ACHN (cell line): ENCODE measurements at regions not wholly inside any gene's neighbourhood (a gene's known extent, or its start where the extent isn't known, plus 50 kb on each side); places are given as distances from the start of the nearest gene placed in this dataset.
"Not testable (repeated sequence)": the region's sequence is repeated elsewhere in the genome, so short reads cannot be mapped to it uniquely, and the experiment has no call there.

ENCODE experiments used
- DNase-seq: peaks from one replicate; pipeline ENCODE4 v3.0.0-alpha.2; 2015
- in situ Hi-C: cut with HindIII; loops from 2 replicates; pipeline ENCODE4 v1.10.0; 2017; ENCODE audit warnings: low sequenced_read_pairs, low pct_ligation_motif_present, low pct_unique_long_range_greater_than_20kb

DNA sequence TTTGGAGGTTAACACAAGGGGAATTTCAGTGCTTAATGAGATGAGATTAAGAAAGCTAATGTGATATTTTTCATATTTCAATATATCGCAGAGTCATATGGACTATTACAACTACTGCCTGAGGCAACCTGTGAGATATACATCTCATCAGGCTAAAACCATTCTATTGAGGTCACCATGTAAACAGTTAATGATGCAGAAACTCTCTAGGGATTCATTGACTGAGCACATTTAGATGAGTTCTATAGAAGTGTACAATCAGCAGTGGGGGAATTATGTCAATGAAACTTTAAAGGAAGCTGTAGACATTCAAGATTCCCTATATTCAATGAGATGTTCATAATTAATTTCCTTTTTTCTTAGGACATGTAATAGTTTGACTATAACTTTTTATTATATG, 687.4 kb upstream of the SYT4 start:
- in situ Hi-C loops, result no loop called here
- no peak for DNase-seq

DNA sequence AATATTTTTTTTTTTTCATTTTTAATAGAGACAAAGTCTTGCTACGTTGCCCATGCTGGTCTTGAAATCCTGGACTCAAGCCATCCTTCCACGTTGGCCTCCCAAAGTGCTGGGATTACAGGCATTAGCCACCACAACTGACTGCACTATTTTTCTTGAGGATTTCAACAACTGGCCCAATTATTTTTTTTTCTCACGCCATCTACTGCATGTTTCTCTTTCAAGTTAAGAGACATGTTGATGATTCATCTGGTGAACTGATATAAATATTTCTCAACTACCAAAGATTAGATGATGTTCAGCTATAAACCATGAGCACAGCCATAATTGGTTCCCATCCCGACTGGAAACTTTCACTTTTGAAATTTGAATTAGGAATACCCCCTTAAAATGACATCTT, 688.4 kb upstream of the SYT4 start:
- in situ Hi-C loops, result no loop called here
- no peak for DNase-seq

GRCh38 chr18:43970656-43971055, 693.4 kb upstream of the SYT4 start:
- peak; percentile 6 for DNase-seq
- in situ Hi-C loops, result no loop called here

GRCh38 chr18:43978174-43978573, 700.9 kb upstream of the SYT4 start:
- in situ Hi-C loops, result no loop called here
- no peak for DNase-seq

DNA sequence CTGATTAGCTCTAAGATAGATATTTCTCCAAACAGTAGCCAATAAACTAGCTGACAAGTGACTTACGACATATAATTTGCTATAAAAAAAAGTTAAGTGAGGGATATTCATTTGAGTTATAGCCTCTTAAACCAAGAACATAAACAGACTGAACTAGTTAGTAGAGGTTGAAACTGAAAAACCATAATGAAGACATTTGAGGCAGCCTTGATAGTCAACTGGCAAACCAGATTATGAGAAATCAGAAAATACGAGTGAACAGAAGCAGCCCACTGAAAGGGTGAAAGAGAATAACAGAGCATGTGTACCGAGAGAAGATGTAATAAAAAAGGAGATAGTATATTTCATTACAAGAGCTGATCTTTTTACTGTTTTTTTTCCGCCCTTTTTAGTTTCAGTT, 698.1 kb upstream of the SETBP1 start:
- DNase-seq, result no peak
- in situ Hi-C loops, result no loop called here

- DNase-seq, in situ Hi-C loops: not testable (repeated sequence)
Observed at GRCh38 chr18:43987061-43987460, 693.6 kb upstream of the SETBP1 start.

- DNase-seq, result no peak
- in situ Hi-C loops, result no loop called here
Observed at GRCh38 chr18:43992741-43993140, 687.9 kb upstream of the SETBP1 start.

GRCh38 chr18:43994381-43994780, 686.3 kb upstream of the SETBP1 start:
- DNase-seq, result no peak
- in situ Hi-C loops, result no loop called here

- no peak for DNase-seq
- in situ Hi-C loops, result no loop called here
Observed at GRCh38 chr18:44013871-44014270, 666.8 kb upstream of the SETBP1 start.

- in situ Hi-C loops, result no loop called here
- no peak for DNase-seq
Observed at GRCh38 chr18:44025421-44025820, 655.3 kb upstream of the SETBP1 start.

DNA sequence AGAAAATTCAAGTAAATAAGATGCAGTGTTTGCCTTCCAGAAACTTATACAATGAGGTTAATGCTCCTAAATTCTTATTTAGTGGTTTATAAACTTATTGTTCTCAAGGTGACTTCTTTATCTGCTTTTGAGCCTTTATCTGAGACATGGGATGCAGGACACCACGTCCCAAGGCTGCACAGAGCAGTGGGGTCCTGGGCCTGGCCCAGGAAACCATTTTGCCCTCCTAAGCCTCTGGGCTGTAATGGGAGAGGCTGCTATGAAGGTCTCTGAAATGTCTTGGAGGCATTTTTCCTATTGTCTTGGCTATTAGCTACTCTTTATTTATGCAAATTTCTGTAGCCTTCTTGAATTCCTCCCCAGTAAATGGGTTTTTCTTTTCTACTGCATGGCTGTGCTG, 652.6 kb upstream of the SETBP1 start:
- no peak for DNase-seq
- in situ Hi-C loops, result no loop called here

- DNase-seq, result no peak
- in situ Hi-C loops, result no loop called here
Observed at GRCh38 chr18:44031063-44031462, 649.6 kb upstream of the SETBP1 start.

DNA sequence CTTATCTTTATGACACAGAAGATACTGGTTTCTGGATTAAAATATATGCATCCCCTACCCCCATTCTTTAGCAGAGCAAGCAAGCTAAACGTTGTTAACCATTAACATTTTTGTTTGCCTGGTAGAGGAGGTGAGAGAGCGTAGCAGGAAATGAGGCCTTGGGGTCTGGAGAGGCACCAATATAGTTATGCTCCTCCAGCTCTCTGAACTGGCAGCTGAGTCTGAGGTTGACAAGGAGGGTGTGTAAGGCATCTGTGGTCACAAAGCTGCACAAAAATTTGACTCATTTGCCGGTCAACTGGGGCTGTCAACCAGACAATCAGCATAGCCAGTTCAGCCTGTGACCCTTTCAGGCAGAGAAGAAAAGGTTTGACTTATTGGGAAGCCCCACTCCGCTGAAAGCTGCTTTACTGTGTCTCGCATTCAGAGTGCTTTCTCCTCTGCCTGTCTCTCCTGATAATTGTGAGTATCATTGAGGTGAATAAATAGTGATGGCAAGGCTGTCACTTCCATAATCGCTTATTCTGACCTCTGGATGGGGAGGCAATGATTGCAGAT, 647.5 kb upstream of the SETBP1 start:
- DNase-seq, result peak; percentile 42
- in situ Hi-C loops, result no loop called here

DNA sequence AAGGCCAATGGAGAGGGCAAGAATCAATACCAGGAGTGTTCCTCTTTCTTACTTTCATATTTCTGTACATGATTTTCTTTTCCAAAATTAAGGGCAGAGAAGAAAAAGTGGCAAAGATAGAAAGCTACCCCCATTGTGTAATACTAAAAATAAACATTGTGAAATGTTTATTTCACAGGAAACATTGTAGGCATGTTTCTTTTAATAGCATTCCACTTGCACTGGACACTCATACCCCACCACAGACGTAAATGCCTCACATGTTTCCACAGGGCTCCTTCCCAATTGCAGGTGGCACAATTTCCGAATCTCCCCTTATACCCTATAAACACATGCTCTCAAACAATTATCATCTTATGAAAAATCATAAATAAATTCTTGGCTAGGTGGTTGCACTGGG, 645.1 kb upstream of the SETBP1 start:
- in situ Hi-C loops, result no loop called here
- DNase-seq, result no peak

DNA sequence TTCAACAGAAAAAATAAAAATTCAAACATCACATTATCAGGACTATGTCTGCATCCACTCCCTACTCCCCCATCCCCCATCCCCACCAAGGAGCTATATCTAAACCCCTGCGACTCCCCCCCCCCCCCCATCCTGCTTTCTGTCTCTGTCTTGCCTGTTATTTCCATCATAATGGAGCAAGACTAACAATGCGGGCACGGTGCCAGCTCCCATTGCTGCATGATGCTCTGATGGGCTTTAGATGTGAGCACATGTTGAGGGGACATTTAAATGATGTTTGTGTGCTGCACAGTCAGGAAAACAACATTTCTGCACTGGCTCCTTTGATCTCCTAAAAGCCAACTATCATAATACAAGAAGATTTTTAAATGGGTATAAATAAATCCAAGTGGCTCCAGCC, 644.2 kb upstream of the SETBP1 start:
- in situ Hi-C loops, result no loop called here
- DNase-seq, result no peak

DNA sequence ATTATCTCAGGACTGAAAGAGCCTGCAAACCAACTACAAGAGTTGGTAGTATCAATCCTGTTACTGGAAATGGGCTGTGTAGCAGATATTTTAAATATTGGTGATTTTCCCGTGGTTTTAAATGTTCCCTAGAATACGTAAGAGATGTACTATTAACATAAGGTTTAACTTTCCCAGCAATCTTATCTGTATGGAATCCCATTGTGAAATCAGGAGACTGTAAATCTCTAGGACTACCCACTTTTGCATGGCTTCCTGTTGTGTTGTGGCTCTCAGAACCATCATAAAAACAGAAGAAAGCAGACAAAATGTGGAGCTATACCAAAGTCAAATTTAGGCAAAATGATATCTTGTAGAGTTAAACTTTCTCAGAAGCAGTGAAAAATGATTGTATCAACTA, 641.5 kb upstream of the SETBP1 start:
- in situ Hi-C loops, result no loop called here
- DNase-seq, result no peak

- in situ Hi-C loops, result no loop called here
- DNase-seq, result no peak
Observed at GRCh38 chr18:44039826-44040225, 640.9 kb upstream of the SETBP1 start.

- DNase-seq, result no peak
- in situ Hi-C loops, result no loop called here
Observed at GRCh38 chr18:44041553-44041952, 639.1 kb upstream of the SETBP1 start.

- in situ Hi-C loops, result no loop called here
- DNase-seq, result no peak
Observed at GRCh38 chr18:44041961-44042360, 638.7 kb upstream of the SETBP1 start.

DNA sequence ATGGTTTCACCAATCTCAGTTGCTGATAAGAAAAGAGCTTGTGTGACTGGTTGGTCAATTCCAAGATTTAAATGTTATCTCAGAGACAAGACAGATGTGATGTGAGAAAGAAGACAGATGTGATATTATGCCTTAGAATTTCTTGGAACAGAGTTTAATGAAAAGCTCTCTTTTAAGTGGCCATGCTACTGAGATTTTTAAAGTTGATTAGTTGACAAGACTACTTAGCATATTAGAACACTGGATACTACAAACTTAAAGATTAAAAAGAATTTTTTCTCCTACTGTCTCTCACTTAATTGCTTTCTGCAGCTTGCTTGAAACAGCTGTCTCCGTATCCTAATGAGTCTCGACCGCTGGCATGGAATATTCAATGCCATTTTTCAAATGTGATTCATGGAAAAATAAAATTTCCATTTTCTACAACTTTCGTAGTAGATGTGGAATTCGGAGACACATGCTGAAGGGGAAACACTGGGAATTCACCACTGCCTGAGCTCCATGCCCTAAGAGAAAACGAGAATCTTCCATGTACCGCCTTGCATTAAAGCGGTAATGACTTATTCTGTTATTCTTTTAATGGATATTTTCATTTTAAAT, 634.2 kb upstream of the SETBP1 start:
- DNase-seq, result no peak
- in situ Hi-C loops, result no loop called here

DNA sequence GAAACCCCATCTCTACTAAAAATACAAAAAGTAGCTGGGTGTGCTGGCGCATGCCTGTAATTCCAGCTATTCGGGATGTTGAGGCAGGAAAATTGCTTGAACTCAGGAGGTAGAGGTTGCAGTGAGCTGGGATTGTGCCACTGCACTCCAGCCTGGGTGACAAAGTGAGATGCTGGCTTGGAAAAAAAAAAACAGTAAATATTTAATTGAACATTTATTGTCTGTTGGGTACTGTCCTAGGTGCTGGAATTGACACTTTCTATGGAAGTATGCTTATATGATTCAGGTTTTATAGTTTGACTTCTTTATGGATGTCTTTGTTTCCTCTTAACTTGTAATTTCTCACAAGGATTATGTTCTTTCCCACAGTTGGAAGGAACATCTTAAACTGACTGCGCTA, 633.1 kb upstream of the SETBP1 start:
- DNase-seq, result no peak
- in situ Hi-C loops, result no loop called here
